OCI-LY7 (cell line): ENCODE measurements at regions not wholly inside any gene's neighbourhood (a gene's known extent, or its start where the extent isn't known, plus 50 kb on each side); places are given as distances from the start of the nearest gene placed in this dataset.

Source experiments
- BruUV-seq: library from RNA; stranded (reverse); fragments of 400-500 nt; replicated peaks from 2 replicates; lab custom pipeline; 2021; lab: Mats Ljungman, UMichigan
- CTCF ChIA-PET: fragments of 300-600 bp; sonication (Branson Sonifier 250); formaldehyde crosslinking; loops from one replicate; lab custom pipeline; 2022; ENCODE audit warnings: antibody characterized with exemption; ENCODE audit not compliant: unreplicated experiment; lab: Charles Lee
- POLR2A ChIA-PET: fragments of 300-600 bp; sonication (Branson Sonifier 250); formaldehyde crosslinking; loops from one replicate; lab custom pipeline; 2022; ENCODE audit warnings: antibody characterized with exemption; lab: Charles Lee
- DNase-seq: peaks from one replicate; pipeline ENCODE4 v3.0.0-alpha.2; 2015; ENCODE audit warnings: low spot score
- H2AFZ ChIP-seq: fragments of 200-600 bp; sonication (generic), shearing (Covaris generic); 2 replicates; pipeline ENCODE4 v1.6.1; 2014; ENCODE audit warnings: mild to moderate bottlenecking, antibody characterized with exemption, low read length, moderate library complexity
- H3K27ac ChIP-seq: fragments of 200-600 bp; sonication (generic); 2 replicates; pipeline ENCODE4 v1.5.1; 2014; ENCODE audit warnings: mixed run types, low read depth, mild to moderate bottlenecking, moderate library complexity, low read length, inconsistent platforms; ENCODE audit not compliant: poor library complexity, severe bottlenecking
- H3K36me3 ChIP-seq: fragments of 200-600 bp; sonication (generic); 2 replicates; pipeline ENCODE4 v1.6.1; 2014; ENCODE audit warnings: mild to moderate bottlenecking, antibody characterized with exemption, low read length, moderate library complexity, mixed read lengths; ENCODE audit not compliant: insufficient read depth
- H3K4me1 ChIP-seq: fragments of 200-600 bp; sonication (generic); 2 replicates; pipeline ENCODE4 v1.5.1; 2014; ENCODE audit warnings: mild to moderate bottlenecking, low read length; ENCODE audit not compliant: insufficient read depth, poor library complexity, severe bottlenecking
- H3K4me2 ChIP-seq: fragments of 200-600 bp; sonication (generic); 2 replicates; pipeline ENCODE4 v1.6.1; 2014; ENCODE audit warnings: mild to moderate bottlenecking, low read length
- H3K4me3 ChIP-seq: fragments of 200-600 bp; sonication (generic); 2 replicates; pipeline ENCODE4 v1.5.1; 2014; ENCODE audit warnings: mild to moderate bottlenecking, low read depth, low read length; ENCODE audit not compliant: poor library complexity, severe bottlenecking
- H3K79me2 ChIP-seq: fragments of 200-600 bp; sonication (generic); 2 replicates; pipeline ENCODE4 v1.6.1; 2016; ENCODE audit warnings: low read depth, mild to moderate bottlenecking, low read length, moderate library complexity, mixed read lengths; ENCODE audit not compliant: insufficient read depth
- H3K9me2 ChIP-seq: fragments of 200-600 bp; sonication (generic); 2 replicates; pipeline ENCODE4 v1.6.1; 2016; ENCODE audit warnings: mild to moderate bottlenecking, low read length, mixed read lengths; ENCODE audit not compliant: insufficient read depth
- H3K9me3 ChIP-seq: fragments of 200-600 bp; sonication (generic); 2 replicates; pipeline ENCODE4 v1.6.1; 2014; ENCODE audit warnings: mild to moderate bottlenecking, mixed run types, low read length, mixed read lengths
- H4K20me1 ChIP-seq: fragments of 200-600 bp; sonication (generic); 2 replicates; pipeline ENCODE4 v1.6.1; 2014; ENCODE audit warnings: mild to moderate bottlenecking, antibody characterized with exemption, low read length, moderate library complexity, mixed read lengths; ENCODE audit not compliant: insufficient read depth
- EZH2phosphoT487 ChIP-seq: fragments of 200-600 bp; sonication (generic); IDR thresholded peaks from 2 replicates; pipeline ENCODE4 v1.6.1; 2018; ENCODE audit warnings: low read depth, borderline replicate concordance, mild to moderate bottlenecking, mixed run types, antibody characterized with exemption, low read length, moderate library complexity, mixed read lengths
- intact Hi-C: fragments of 100-400 bp; cut with micrococcal nuclease; formaldehyde crosslinking; loops from one replicate; pipeline ENCODE4 v1.10.0; 2022; ENCODE audit not compliant: unreplicated experiment
- TF ChIP-seq, protein P1 (sequence below): fragments of 200-600 bp; sonication (generic); conservative IDR thresholded peaks from 2 replicates; pipeline ENCODE4 v1.5.1; 2014; ENCODE audit warnings: mild to moderate bottlenecking, antibody characterized with exemption, low read length, moderate library complexity, mixed read lengths

DNA sequence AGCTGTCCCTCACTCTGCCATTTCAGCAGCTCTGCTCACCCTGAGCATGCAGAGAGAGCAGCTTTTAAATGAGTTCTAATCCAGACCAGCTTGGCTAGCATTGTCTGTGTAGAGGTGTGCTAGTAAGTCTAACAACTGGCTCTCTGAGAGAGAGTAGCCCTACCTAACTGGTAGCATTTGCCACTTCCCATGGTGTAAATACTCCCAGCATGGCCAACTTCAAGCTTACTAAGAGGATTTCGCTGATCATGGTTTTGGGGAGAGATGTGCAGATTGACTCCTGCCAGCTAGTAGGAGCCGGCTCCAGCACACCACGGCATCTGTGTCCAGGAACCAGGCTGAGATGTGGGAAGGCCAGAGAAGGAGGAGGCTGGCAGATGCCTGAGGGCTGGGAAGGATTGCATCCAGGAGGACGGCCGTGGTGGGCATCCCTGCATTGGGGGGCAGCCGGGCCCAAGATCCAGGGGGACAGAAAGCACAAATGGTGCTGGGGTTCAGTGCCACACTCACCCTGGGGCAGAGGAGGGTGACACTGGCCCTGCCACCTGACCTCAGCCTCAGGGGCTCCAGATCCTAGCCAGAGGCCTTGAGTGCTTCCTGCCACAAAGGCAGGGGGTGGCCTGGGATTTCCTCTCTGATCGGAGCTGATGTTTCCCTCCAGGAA is 394.9 kb upstream of the TNRC6C start:
- ChIA-PET POLR2A (no interaction called here), CTCF (no interaction called here)

DNA sequence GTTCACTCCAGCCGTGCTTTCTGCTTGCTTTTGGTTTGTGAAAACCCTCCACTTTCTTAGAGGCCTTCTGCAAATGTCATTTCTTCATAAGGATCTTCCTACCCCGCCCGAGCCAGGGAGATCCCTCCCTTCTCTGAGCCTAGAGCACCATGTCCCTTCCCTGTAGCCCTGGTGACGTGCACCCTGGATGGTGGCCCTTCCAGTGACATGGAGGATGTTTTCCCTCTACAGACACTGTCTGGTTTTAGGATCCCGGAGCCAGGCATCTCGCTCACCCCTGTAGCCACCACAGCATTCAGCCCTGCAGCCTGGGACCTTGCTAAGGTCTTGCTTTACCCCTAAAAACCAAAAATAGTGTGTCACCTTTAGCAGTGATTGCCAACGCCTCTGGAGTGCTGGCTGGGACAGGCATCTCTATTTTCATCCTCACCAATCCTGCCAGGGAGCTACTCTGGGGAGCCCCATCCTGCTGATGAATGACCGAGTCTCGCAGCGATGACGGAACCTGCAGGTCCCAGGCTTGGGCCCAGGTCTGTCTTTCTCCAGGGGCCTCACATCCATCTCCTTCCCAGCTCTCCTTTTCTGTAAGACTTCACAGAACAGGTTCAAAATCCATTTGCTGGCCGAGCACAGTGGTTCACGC is 394.1 kb upstream of the TNRC6C start:
- Histone ChIP-seq H3K27ac (no peak overlapping the region), H2AFZ (no peak overlapping the region), H3K4me2 (no peak overlapping the region), H3K4me1 (no peaks in the 10 kb centered on the region), H3K79me2 (no peaks in the 10 kb centered on the region), H3K9me3 (no peaks in the 10 kb centered on the region), H4K20me1 (no peaks in the 10 kb centered on the region), H3K36me3 (no peaks in the 10 kb centered on the region), H3K9me2 (no peaks in the 10 kb centered on the region), H3K4me3 (no peak overlapping the region)
- POLR2A ChIA-PET, result interaction anchor here (0.5 kb wide), 1 partner anchor 408 kb away, joined by 3 read pairs; no protein-coding TSS in a partner anchor
- no peak for DNase-seq
- BruUV-seq, result no TSS peak
- CTCF ChIA-PET, result no interaction called here
- TF ChIP-seq, protein P1, sequence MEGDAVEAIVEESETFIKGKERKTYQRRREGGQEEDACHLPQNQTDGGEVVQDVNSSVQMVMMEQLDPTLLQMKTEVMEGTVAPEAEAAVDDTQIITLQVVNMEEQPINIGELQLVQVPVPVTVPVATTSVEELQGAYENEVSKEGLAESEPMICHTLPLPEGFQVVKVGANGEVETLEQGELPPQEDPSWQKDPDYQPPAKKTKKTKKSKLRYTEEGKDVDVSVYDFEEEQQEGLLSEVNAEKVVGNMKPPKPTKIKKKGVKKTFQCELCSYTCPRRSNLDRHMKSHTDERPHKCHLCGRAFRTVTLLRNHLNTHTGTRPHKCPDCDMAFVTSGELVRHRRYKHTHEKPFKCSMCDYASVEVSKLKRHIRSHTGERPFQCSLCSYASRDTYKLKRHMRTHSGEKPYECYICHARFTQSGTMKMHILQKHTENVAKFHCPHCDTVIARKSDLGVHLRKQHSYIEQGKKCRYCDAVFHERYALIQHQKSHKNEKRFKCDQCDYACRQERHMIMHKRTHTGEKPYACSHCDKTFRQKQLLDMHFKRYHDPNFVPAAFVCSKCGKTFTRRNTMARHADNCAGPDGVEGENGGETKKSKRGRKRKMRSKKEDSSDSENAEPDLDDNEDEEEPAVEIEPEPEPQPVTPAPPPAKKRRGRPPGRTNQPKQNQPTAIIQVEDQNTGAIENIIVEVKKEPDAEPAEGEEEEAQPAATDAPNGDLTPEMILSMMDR, result no peak
- intact Hi-C loops, result no loop called here

More for the DNA sequence above, 394.9 kb upstream of the TNRC6C start:
- Histone ChIP-seq H3K36me3 (no peaks in the 10 kb centered on the region), H3K9me2 (no peaks in the 10 kb centered on the region), H4K20me1 (no peaks in the 10 kb centered on the region), H3K4me1 (no peaks in the 10 kb centered on the region), H3K79me2 (no peaks in the 10 kb centered on the region), H3K27ac (no peak overlapping the region), H3K4me2 (no peak overlapping the region), H3K9me3 (no peaks in the 10 kb centered on the region), H2AFZ (no peak overlapping the region), H3K4me3 (no peak overlapping the region)
- BruUV-seq, result no TSS peak
- DNase-seq, result no peak
- intact Hi-C loops, result no loop called here
- TF ChIP-seq, protein P1, result no peak
- TF ChIP-seq EZH2phosphoT487, result no peak

DNA sequence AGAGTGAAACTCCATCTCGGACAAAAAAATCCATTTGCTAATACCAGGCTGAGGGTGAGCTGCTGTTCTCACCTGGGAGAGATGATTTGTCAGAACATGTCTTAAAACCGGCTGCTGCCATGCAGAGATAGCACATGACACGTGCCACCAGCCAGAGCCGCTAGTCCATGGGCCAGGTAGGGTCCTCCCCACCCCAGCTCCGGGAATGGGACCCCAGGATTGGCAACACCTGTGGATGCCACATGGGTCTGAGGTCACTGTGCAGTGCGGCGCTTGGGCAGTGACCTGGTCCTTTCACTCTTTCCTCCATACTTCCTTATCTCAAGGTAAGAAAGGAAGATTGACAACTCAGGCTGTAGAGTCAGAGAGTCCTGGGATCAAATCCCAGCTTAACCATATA is 393.3 kb upstream of the TNRC6C start:
- Histone ChIP-seq H2AFZ (no peak overlapping the region), H3K4me3 (no peak overlapping the region), H3K79me2 (no peaks in the 10 kb centered on the region), H3K36me3 (no peaks in the 10 kb centered on the region), H3K27ac (no peak overlapping the region), H3K4me1 (no peaks in the 10 kb centered on the region), H3K4me2 (no peak overlapping the region), H4K20me1 (no peaks in the 10 kb centered on the region), H3K9me3 (no peaks in the 10 kb centered on the region), H3K9me2 (no peaks in the 10 kb centered on the region)
- TF ChIP-seq EZH2phosphoT487, result no peak
- TF ChIP-seq, protein P1, result no peak
- no TSS peak for BruUV-seq
- intact Hi-C loops, result no loop called here
- DNase-seq, result no peak
- POLR2A ChIA-PET, result interaction anchor here (0.5 kb wide), 1 partner anchor 407 kb away, joined by 3 read pairs; no protein-coding TSS in a partner anchor
- CTCF ChIA-PET, result no interaction called here
